Left kidney (tissue), 1 donor: ENCODE measurements at regions not wholly inside any gene's neighbourhood (a gene's known extent, or its start where the extent isn't known, plus 50 kb on each side); places are given as distances from the start of the nearest gene placed in this dataset.

Source experiments
- DNase-seq: peaks from one replicate; pipeline ENCODE4 v3.0.0-alpha.2; 2013

DNA sequence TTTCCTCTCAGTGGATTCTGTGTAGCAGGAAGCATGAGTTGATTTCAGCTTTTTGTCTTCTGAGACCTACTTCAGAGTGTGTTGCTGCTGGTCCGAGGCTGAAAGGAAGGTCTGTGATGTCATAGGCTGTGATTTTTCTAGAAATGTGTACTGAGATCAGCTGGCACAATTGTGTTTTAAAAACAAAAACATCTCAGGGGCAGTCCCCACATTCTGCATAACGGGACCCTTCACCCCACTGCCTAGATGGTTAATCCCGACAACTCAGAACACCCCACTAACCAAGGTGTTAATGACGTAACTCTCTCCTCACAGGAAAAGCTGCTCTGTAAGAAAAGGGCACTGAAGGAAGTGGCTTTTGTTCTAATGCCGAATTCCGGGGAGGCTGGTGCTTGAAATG is 59.8 kb upstream of the PPP2R5A start:
- no peak for DNase-seq

DNA sequence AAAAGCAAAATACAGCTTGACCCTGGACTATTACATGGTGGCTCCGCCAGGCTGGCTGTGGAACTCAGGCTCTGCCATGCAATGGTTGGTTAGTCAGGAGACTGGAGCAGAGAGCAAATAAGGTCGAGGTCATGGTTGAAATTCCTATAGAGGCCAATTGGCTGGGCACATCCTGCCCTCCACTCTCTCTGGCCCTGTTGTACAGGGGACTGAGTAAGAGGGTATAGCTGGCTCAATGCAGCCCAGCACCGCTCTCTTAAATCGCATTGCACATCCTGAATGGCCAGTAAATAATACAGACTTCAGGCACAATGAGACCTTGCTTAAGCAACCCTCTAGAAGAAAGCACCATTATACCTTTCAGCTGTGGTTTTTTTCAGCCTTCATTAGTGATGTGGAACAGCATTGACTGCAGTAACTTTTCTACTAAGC is 59.3 kb upstream of the PPP2R5A start:
- no peak for DNase-seq

GRCh38 chr1:212226467-212226866 is 58.7 kb upstream of the PPP2R5A start:
- no peak for DNase-seq

- no peak for DNase-seq
Measured at GRCh38 chr1:212228076-212228475, 57.1 kb upstream of the PPP2R5A start.

GRCh38 chr1:212228591-212229119 is 56.6 kb upstream of the PPP2R5A start:
- DNase-seq: no peak

DNA sequence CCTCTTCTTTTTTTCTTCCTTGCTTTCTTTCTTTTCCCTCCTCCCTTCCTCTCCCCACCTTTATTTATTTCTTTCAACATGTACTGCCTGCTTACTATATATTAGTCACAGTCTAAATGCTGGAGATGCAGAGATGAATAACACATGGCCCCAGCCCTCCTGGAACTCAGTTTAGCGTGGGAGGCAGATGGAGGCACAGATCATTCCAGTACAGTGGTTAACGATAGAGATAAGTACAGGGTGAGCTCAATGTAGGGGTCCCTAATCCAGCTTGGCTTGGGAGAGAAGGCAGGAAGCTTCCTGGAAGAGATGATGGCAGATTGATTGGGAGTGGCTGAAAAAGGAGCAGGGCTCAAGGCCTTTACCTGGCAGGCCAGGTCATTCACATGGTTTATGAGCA is 55.6 kb upstream of the PPP2R5A start:
- DNase-seq: no peak

- DNase-seq: no peak
Measured at GRCh38 chr1:212230329-212230728, 54.9 kb upstream of the PPP2R5A start.

DNA sequence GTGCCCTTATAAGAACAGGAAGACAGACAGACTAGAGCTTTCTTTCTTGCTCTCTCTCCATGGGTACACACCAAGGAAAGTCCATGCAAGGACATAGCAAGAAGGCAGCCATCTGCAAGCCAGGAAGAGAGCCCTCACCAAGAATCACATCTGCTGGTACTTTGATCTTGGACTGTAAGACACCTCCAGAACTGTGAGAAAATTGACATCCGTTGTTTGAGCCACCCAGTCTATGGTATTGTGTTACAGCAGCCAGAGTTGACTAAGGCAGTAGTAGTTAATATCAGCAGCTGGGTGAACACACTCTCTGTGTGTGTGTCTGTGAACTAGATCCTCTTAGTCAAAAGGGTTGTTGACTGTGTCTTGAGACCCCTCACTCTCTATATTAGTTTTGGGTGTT is 53.8 kb upstream of the PPP2R5A start:
- no peak for DNase-seq

GRCh38 chr1:212232090-212232489 is 53.1 kb upstream of the PPP2R5A start:
- no peak for DNase-seq

GRCh38 chr1:212233321-212233720 is 51.9 kb upstream of the PPP2R5A start:
- DNase-seq: no peak

DNA sequence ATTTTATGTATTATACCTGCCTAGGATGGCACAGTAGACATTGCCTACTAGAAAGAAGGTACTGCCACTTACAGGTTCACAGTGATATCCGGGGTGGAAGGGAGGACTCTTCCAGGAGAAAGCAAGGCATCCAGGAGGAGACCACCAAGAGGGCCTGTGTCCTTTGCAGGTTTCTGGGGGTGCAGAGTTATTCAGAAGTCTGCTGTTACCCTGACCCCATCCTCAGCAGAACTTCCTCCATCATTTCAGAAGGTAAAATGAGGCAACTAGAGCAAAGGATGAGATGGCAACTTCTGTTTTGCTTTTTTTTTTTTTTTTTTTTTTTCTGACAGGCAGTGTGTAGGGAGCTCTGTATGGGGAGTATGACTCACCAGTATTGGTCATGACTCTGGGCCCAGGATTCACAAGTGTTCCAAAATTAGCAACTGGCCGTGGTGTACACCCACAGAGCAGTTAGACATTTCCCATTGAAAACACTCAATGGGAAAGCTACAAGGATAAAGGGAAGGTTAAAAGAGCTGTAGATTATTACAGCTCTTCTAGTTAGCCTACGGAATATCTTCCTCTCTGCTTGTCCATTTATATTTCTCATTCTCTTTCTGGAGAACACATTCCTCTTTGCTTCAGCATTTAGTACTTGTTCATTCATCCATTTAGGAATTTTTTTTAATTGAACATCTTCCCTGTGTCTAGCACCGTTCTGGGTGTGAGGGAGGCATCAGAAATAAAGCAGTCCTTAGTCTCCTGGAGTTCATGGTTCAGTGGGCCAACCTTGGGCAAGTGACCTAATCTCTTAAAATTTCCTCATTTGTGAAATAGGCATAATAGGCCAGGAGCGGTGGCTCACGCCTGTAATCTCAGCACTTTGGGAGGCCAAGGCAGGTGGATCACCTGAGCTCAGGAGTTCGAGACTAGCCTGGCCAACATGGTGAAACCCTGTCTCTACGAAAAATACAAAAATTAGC is 50.5 kb upstream of the PPP2R5A start:
- no peak for DNase-seq
